Left renal pelvis (tissue), 4 donors: ENCODE measurements at regions not wholly inside any gene's neighbourhood (a gene's known extent, or its start where the extent isn't known, plus 50 kb on each side); places are given as distances from the start of the nearest gene placed in this dataset.

Experiments
- DNase-seq, 4 donors: peaks; one replicate each; pipeline ENCODE4 v3.0.0-alpha.2; 2013; ENCODE audit warnings: low read depth in 4 of 4, low spot score in 3 of 4

GRCh38 chr9:86766511-86766910, 180.8 kb downstream of the GAS1 start:
- DNase-seq = no peak

- DNase-seq = no peak
These were observed 181.4 kb downstream of the GAS1 start for GRCh38 chr9:86765746-86766430.

GRCh38 chr9:86764671-86765343, 182.5 kb downstream of the GAS1 start:
- no peak for DNase-seq

GRCh38 chr9:86764221-86764624, 183.1 kb downstream of the GAS1 start:
- DNase-seq = no peak

GRCh38 chr9:86763791-86764190, 183.5 kb downstream of the GAS1 start:
- no peak for DNase-seq

- no peak for DNase-seq
These were observed 190.0 kb downstream of the GAS1 start for GRCh38 chr9:86757382-86757720.

- no peak for DNase-seq
These were observed 190.5 kb downstream of the GAS1 start for GRCh38 chr9:86756576-86757381.

GRCh38 chr9:86755561-86755941, 191.8 kb downstream of the GAS1 start:
- no peak for DNase-seq

- DNase-seq = no peak
These were observed 192.4 kb downstream of the GAS1 start for GRCh38 chr9:86754581-86755560.

- DNase-seq = no peak
These were observed 193.5 kb downstream of the GAS1 start for GRCh38 chr9:86753836-86754235.

GRCh38 chr9:86752733-86753132, 194.6 kb downstream of the GAS1 start:
- no peak for DNase-seq

- DNase-seq = no peak
These were observed 195.3 kb downstream of the GAS1 start for GRCh38 chr9:86751956-86752355.

- DNase-seq = no peak
These were observed 196.1 kb downstream of the GAS1 start for GRCh38 chr9:86751207-86751606.

GRCh38 chr9:86749894-86750255, 197.4 kb downstream of the GAS1 start:
- DNase-seq = no peak

- DNase-seq = no peak
These were observed 198.0 kb downstream of the GAS1 start for GRCh38 chr9:86749161-86749893.

- no peak for DNase-seq
These were observed 199.6 kb downstream of the GAS1 start for GRCh38 chr9:86747711-86748110.

- DNase-seq = no peak
These were observed 205.7 kb downstream of the GAS1 start for GRCh38 chr9:86741311-86742208.

GRCh38 chr9:86735772-86736458, 211.4 kb downstream of the GAS1 start:
- DNase-seq = no peak
